Lung (tissue), 11 donors: ENCODE measurements at regions not wholly inside any gene's neighbourhood (a gene's known extent, or its start where the extent isn't known, plus 50 kb on each side); places are given as distances from the start of the nearest gene placed in this dataset.

Experiments used
- ATAC-seq: fragments of 200-7000 bp; cut with Tn5 transposase; one replicate; pipeline ENCODE4 v1.9.1; 2020; ENCODE audit warnings: moderate number of reproducible peaks; ENCODE audit not compliant: insufficient read depth, low FRiP score
- DNase-seq, 3 donors: peaks; one replicate each; pipeline ENCODE4 v3.0.0-alpha.2; 2013 to 2017
- H3K27ac ChIP-seq, 2 donors: one replicate each; pipeline ENCODE4 v1.5.1; 2013; ENCODE audit warnings: mild to moderate bottlenecking in 2 of 2, moderate library complexity in 2 of 2, control low read depth in 1 of 2, inconsistent platforms in 1 of 2, low read depth in 1 of 2, low read length in 1 of 2
- H3K27me3 ChIP-seq, 3 donors: one replicate each; pipeline ENCODE4 v1.5.1; 2013; ENCODE audit warnings: low read length in 2 of 3; ENCODE audit not compliant: control insufficient read depth in 3 of 3, insufficient read depth in 3 of 3
- H3K36me3 ChIP-seq, 4 donors: one replicate each; pipeline ENCODE4 v1.5.1; 2013; ENCODE audit warnings: low read length in 4 of 4, mild to moderate bottlenecking in 1 of 4, moderate library complexity in 1 of 4; ENCODE audit not compliant: control insufficient read depth in 4 of 4, insufficient read depth in 4 of 4
- H3K4me1 ChIP-seq, 5 donors: one replicate each; pipeline ENCODE4 v1.5.1; 2013; ENCODE audit warnings: low read length in 5 of 5, mild to moderate bottlenecking in 2 of 5, moderate library complexity in 1 of 5; ENCODE audit not compliant: control insufficient read depth in 5 of 5, insufficient read depth in 5 of 5
- H3K4me3 ChIP-seq: one replicate; pipeline ENCODE4 v1.5.1; 2013; ENCODE audit warnings: mild to moderate bottlenecking, control low read depth, moderate library complexity
- H3K9ac ChIP-seq, 2 donors: one replicate each; pipeline ENCODE4 v1.5.1; 2013; ENCODE audit warnings: low read length in 2 of 2, control low read depth in 1 of 2; ENCODE audit not compliant: insufficient read depth in 1 of 2
- H3K9me3 ChIP-seq, 4 donors: one replicate each; pipeline ENCODE4 v1.5.1; 2013; ENCODE audit warnings: low read length in 3 of 4, mild to moderate bottlenecking in 1 of 4, moderate library complexity in 1 of 4; ENCODE audit not compliant: control insufficient read depth in 4 of 4, insufficient read depth in 3 of 4
- WGBS, 2 donors: extraction: QIAGEN DNeasy Blood & Tissue Kit; methylation state at CpG; one replicate each; pipeline ENCODE4 v1.1.7; 2013; 5-methylcytosine and 5-hydroxymethylcytosine counted together
- TF ChIP-seq, protein P1 (sequence below): IDR thresholded peaks from 2 replicates; pipeline ENCODE4 v1.5.1; 2012; ENCODE audit warnings: mild to moderate bottlenecking; ENCODE audit errors: control extremely low read depth, extremely low read depth
- donor health status: control.
- donor health status: control.
- donor health status: Bipolar disorder and iron deficiency.
- donor health status: healthy.
- donor health status: DM: yes; HTN: yes; CAD: no.

DNA sequence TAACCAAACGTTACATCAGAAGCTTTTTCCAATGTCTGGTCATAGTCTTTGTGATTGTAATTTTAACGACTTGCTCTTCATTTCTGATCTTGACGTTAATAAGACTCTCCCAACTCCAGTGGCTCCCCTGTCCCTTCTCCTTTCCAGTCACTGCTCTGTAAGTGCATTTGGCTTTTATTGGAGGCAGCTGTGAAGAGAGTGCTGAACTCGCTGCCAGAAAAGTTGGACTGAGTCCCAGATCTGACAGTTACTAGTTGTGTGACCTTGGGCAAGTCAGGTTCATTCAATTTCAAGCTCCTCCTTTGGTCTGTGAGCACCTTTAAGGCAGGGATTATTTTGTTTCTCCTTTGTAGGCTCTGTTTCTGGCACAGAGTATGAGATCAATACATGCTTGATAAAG is 109.6 kb upstream of the TSPAN2 start:
- no peaks in the 10 kb centered on the region for H3K36me3 ChIP-seq
- TF ChIP-seq, protein P1, sequence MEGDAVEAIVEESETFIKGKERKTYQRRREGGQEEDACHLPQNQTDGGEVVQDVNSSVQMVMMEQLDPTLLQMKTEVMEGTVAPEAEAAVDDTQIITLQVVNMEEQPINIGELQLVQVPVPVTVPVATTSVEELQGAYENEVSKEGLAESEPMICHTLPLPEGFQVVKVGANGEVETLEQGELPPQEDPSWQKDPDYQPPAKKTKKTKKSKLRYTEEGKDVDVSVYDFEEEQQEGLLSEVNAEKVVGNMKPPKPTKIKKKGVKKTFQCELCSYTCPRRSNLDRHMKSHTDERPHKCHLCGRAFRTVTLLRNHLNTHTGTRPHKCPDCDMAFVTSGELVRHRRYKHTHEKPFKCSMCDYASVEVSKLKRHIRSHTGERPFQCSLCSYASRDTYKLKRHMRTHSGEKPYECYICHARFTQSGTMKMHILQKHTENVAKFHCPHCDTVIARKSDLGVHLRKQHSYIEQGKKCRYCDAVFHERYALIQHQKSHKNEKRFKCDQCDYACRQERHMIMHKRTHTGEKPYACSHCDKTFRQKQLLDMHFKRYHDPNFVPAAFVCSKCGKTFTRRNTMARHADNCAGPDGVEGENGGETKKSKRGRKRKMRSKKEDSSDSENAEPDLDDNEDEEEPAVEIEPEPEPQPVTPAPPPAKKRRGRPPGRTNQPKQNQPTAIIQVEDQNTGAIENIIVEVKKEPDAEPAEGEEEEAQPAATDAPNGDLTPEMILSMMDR = no peak
- ATAC-seq = no peak
- H3K27ac ChIP-seq = no peak overlapping the region
- H3K9me3 ChIP-seq = peaks cover 0 to 2% (median 0%) of the 10 kb centered on the region in 4 donors
- peaks cover 0 to 11% (median 0%) of the 10 kb centered on the region in 5 donors for H3K4me1 ChIP-seq
- no peak overlapping the region for H3K4me3 ChIP-seq
- DNase-seq = peak; percentile 39 to 72 (median 61)
- 54 to 69% methylated on average over 4 of the region's 4 CpGs for WGBS, 2 donors
- H3K9ac ChIP-seq = no peak overlapping the region
- no peaks in the 10 kb centered on the region for H3K27me3 ChIP-seq

DNA sequence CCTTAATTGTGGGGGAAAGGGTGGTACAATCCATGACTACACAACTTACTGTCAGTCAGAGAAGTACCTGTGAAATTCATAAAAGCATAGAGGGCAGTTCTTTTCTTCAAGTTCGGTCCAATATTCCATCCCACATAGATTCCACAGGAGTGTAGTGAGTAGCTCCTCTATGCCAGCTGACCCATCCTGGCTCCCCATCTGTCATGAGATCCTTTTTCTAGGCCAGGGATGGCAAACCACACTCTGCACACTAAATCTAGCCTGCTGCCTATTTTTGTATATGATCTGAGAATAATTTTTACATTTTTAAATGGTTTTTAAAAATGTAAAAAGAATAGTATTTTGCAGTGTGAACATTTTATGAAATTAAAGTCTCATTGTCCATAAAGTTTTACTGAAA is 107.0 kb upstream of the TSPAN2 start:
- peaks cover 0 to 4% (median 0%) of the 10 kb centered on the region in 4 donors for H3K9me3 ChIP-seq
- no peaks in the 10 kb centered on the region for H3K27me3 ChIP-seq
- no peak overlapping the region for H3K27ac ChIP-seq
- peaks cover 0 to 11% (median 0%) of the 10 kb centered on the region in 5 donors for H3K4me1 ChIP-seq
- H3K4me3 ChIP-seq = no peak overlapping the region
- DNase-seq = no peak
- WGBS, 2 donors = 91 to 92% methylated on average over 1 of the region's 1 CpG
- H3K36me3 ChIP-seq = no peaks in the 10 kb centered on the region
- ATAC-seq = no peak
- TF ChIP-seq, protein P1 = no peak
- no peak overlapping the region for H3K9ac ChIP-seq

GRCh38 chr1:115194506-115194905 is 105.2 kb upstream of the TSPAN2 start:
- Histone ChIP-seq H3K27me3 (no peaks in the 10 kb centered on the region), H3K4me3 (no peak overlapping the region), H3K9me3 (peaks cover 0 to 4% (median 0%) of the 10 kb centered on the region in 4 donors), H3K4me1 (peaks cover 0 to 23% (median 1%) of the 10 kb centered on the region in 5 donors), H3K36me3 (no peaks in the 10 kb centered on the region), H3K9ac (no peak overlapping the region), H3K27ac (no peak overlapping the region)
- 20 to 24% methylated on average over 2 of the region's 2 CpGs for WGBS, 2 donors
- ATAC-seq (no peak), DNase-seq (peak in 2 of 3 donors; percentile 46 to 74)
- TF ChIP-seq, protein P1 = no peak
